Panc1 (cell line): ENCODE measurements at regions not wholly inside any gene's neighbourhood (a gene's known extent, or its start where the extent isn't known, plus 50 kb on each side); places are given as distances from the start of the nearest gene placed in this dataset.

Experiments
- CTCF ChIP-seq: fragments of 450-650 bp; IDR thresholded peaks from 2 replicates; pipeline ENCODE4 v1.5.1; 2017; ENCODE audit warnings: mild to moderate bottlenecking
- SIN3A ChIP-seq: IDR thresholded peaks from 2 replicates; pipeline ENCODE4 v1.6.1; 2012; ENCODE audit warnings: low read depth, mild to moderate bottlenecking, low read length, moderate library complexity, borderline replicate concordance; ENCODE audit not compliant: insufficient read depth
- TF ChIP-seq, protein P1 (sequence below), 2 experiments: IDR thresholded peaks; 2 replicates each; pipeline ENCODE4 v1.6.1; 2011 to 2012; ENCODE audit warnings: low read depth in 2 of 2, control low read depth in 1 of 2, low read length in 1 of 2, mild to moderate bottlenecking in 1 of 2, moderate library complexity in 1 of 2; ENCODE audit not compliant: insufficient read depth in 1 of 2

DNA sequence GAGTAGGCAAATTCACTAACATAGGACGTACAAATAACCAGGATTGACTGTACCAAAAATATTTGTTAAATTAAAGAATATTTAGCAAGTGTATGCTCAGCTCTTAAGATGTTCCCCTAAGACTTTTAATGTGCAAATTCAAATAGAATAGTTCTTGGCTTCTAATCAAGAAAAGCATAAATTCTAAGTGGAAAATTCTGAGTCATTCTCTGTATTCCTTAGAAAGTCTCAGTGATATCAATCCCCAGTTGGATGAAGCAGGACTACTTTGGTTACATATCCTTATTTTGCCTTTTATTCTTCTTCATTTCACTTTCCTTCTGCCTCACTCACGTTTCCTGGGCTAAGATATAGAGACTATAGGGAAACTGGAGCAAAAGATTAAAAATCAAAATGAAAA lies 130.2 kb downstream of the IFI44 start:
- TF ChIP-seq CTCF = no peak
- TF ChIP-seq, protein P1, sequence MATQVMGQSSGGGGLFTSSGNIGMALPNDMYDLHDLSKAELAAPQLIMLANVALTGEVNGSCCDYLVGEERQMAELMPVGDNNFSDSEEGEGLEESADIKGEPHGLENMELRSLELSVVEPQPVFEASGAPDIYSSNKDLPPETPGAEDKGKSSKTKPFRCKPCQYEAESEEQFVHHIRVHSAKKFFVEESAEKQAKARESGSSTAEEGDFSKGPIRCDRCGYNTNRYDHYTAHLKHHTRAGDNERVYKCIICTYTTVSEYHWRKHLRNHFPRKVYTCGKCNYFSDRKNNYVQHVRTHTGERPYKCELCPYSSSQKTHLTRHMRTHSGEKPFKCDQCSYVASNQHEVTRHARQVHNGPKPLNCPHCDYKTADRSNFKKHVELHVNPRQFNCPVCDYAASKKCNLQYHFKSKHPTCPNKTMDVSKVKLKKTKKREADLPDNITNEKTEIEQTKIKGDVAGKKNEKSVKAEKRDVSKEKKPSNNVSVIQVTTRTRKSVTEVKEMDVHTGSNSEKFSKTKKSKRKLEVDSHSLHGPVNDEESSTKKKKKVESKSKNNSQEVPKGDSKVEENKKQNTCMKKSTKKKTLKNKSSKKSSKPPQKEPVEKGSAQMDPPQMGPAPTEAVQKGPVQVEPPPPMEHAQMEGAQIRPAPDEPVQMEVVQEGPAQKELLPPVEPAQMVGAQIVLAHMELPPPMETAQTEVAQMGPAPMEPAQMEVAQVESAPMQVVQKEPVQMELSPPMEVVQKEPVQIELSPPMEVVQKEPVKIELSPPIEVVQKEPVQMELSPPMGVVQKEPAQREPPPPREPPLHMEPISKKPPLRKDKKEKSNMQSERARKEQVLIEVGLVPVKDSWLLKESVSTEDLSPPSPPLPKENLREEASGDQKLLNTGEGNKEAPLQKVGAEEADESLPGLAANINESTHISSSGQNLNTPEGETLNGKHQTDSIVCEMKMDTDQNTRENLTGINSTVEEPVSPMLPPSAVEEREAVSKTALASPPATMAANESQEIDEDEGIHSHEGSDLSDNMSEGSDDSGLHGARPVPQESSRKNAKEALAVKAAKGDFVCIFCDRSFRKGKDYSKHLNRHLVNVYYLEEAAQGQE (IDR thresholded peaks at IDR 0.05; ENCODE audit: insufficient read depth in 1 of 2, low read depth in 2 of 2, low read length in 1 of 2) = no peak
- no peak for TF ChIP-seq SIN3A
